ENCODE measurements at regions not wholly inside any gene's neighbourhood (a gene's known extent, or its start where the extent isn't known, plus 50 kb on each side); places are given as distances from the start of the nearest gene placed in this dataset.

DNA sequence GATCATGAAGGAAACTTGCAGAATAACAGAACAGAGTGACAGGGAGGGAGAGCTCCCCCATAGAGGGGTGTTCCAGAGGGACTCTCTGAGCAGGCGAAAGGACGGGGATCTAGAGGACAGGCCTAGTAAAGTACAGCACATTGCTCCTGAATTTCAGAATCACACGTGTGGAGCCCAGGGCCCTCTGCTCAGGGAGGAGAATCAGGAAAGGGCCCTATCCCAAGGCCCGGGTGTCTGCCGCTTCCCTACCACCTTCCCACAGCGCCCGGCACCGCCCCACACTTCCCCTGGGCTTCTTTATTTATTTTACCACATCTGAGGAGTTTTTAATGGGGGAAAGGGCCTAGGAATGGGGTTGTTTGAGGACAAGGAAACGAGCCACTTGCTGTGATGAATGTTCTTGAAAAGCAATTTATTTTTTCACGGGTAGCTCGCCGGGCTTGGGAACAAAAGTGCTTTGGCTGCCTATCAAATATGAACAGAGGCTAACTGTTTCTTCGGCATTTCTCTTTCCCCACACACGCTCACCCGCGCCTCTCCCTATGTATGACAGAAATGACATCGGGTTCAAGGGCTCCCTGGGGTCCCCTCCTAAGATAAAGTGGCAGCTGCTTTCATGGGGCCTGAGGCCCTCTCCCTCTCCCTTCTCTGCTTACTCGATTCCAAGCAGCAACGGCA, 79.3 kb upstream of the GLI2 start:
- H3K4me1 Mint-ChIP-seq = peaks cover 1 to 15% of the 10 kb centered on the region in 2 experiments
- H3K27ac Mint-ChIP-seq = no peak overlapping the region
- Histone ChIP-seq H2BK120ac (ENCODE audit: low read depth, low read length, poor library complexity, severe bottlenecking) (no peak overlapping the region), H3K23ac (ENCODE audit: insufficient read length, low read depth, low read length) (no peak overlapping the region), H3K4me2 (ENCODE audit: insufficient read depth, insufficient read length, low read length) (no peak overlapping the region), H2BK15ac (ENCODE audit: low read depth, low read length) (no peak overlapping the region), H2BK12ac (ENCODE audit: insufficient read length, low read depth, low read length) (no peak overlapping the region), H4K91ac (ENCODE audit: insufficient read length, low read depth, low read length) (no peak overlapping the region), H3K56ac (ENCODE audit: insufficient read length, low read depth, low read length) (no peak overlapping the region), H3K14ac (ENCODE audit: insufficient read depth, low read length) (no peak overlapping the region), H3K4me1 (ENCODE audit: insufficient read depth, low read length) (no peaks in the 10 kb centered on the region), H3K23me2 (ENCODE audit: insufficient read length, low read depth, low read length, poor library complexity, severe bottlenecking) (no peaks in the 10 kb centered on the region), H4K8ac (replicated peaks; ENCODE audit: insufficient read length, low read depth, low read length) (no peak overlapping the region), H4K5ac (ENCODE audit: insufficient read length, low read depth, low read length) (no peak overlapping the region), H3K27ac (ENCODE audit: insufficient read length, low read depth, low read length) (no peak overlapping the region), H3K79me1 (ENCODE audit: insufficient read depth, low read depth, low read length, poor library complexity, severe bottlenecking) (no peaks in the 10 kb centered on the region), H2AFZ (ENCODE audit: low read length) (no peak overlapping the region), H3K9me3 (ENCODE audit: control insufficient read depth, low read depth, low read length) (peaks cover under 1% of the 10 kb centered on the region), H3K27me3 (ENCODE audit: insufficient read depth, low read length) (no peaks in the 10 kb centered on the region; the same call in 1 of the 2 replicates), H2BK20ac (ENCODE audit: low read depth, low read length, poor library complexity, severe bottlenecking) (no peak overlapping the region), H4K20me1 (ENCODE audit: control insufficient read depth, insufficient read depth, insufficient read length) (no peaks in the 10 kb centered on the region), H3K4ac (ENCODE audit: low read depth, low read length) (no peak overlapping the region), H3K18ac (ENCODE audit: insufficient read length, low read depth, low read length) (no peak overlapping the region), H3K79me2 (ENCODE audit: insufficient read depth, low read length) (no peaks in the 10 kb centered on the region), H3T11ph (ENCODE audit: low read length) (no peak overlapping the region), H2AK5ac (ENCODE audit: insufficient read length, low read length) (no peak overlapping the region), H2BK5ac (ENCODE audit: insufficient read length, low read length) (no peak overlapping the region), H3K9ac (ENCODE audit: extremely low read depth, insufficient read length, low read length) (no peak overlapping the region)
- DNase-seq = no peak
- H3K4me3 Mint-ChIP-seq = no peak overlapping the region
- peaks cover 4 to 7% of the 10 kb centered on the region in 2 experiments; a peak in 3 of 5 replicates for H3K9me3 Mint-ChIP-seq
- TF ChIP-seq, protein P1, sequence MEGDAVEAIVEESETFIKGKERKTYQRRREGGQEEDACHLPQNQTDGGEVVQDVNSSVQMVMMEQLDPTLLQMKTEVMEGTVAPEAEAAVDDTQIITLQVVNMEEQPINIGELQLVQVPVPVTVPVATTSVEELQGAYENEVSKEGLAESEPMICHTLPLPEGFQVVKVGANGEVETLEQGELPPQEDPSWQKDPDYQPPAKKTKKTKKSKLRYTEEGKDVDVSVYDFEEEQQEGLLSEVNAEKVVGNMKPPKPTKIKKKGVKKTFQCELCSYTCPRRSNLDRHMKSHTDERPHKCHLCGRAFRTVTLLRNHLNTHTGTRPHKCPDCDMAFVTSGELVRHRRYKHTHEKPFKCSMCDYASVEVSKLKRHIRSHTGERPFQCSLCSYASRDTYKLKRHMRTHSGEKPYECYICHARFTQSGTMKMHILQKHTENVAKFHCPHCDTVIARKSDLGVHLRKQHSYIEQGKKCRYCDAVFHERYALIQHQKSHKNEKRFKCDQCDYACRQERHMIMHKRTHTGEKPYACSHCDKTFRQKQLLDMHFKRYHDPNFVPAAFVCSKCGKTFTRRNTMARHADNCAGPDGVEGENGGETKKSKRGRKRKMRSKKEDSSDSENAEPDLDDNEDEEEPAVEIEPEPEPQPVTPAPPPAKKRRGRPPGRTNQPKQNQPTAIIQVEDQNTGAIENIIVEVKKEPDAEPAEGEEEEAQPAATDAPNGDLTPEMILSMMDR (conservative IDR thresholded peaks at IDR 0.05) = no peak
- H3K27me3 Mint-ChIP-seq (ENCODE audit: low read depth) = peaks cover 92% of the 10 kb centered on the region
- no peaks in the 10 kb centered on the region for H3K36me3 Mint-ChIP-seq (ENCODE audit: insufficient read depth in 1 of 3, low read depth in 3 of 3)
- WGBS (ENCODE audit: extremely low coverage, insufficient read length, low lambda C conversion rate) = no CpG with 5 or more reads among the region's 19 CpGs

All from H9 (cell line).